ENCODE measurements at regions not wholly inside any gene's neighbourhood (a gene's known extent, or its start where the extent isn't known, plus 50 kb on each side); places are given as distances from the start of the nearest gene placed in this dataset.

- FAIRE-seq (no peak), DNase-seq (ENCODE audit: insufficient read length) (no peak)
- no peak for TF ChIP-seq POLR2A (IDR thresholded peaks at IDR 0.05; ENCODE audit: low read depth, low read length)
- TF ChIP-seq TAF1 (IDR thresholded peaks at IDR 0.05; ENCODE audit: borderline replicate concordance, low read depth, low read length): no peak
- no peak for TF ChIP-seq POLR2AphosphoS5 (IDR thresholded peaks at IDR 0.05; ENCODE audit: low read depth, low read length)
Observed at GRCh38 chr2:15034860-15035259, 402.3 kb downstream of the LRATD1 start.

- TF ChIP-seq POLR2AphosphoS5 (IDR thresholded peaks at IDR 0.05; ENCODE audit: low read depth, low read length) (no peak), POLR2A (IDR thresholded peaks at IDR 0.05; ENCODE audit: low read depth, low read length) (no peak), TAF1 (IDR thresholded peaks at IDR 0.05; ENCODE audit: borderline replicate concordance, low read depth, low read length) (no peak)
- FAIRE-seq (no peak), DNase-seq (ENCODE audit: insufficient read length) (no peak)
Observed at GRCh38 chr2:15038366-15039364, 406.1 kb downstream of the LRATD1 start.

GRCh38 chr2:15040429-15041084, 408.0 kb downstream of the LRATD1 start:
- no peak for DNase-seq (ENCODE audit: insufficient read length)

GRCh38 chr2:15041429-15041837, 408.9 kb downstream of the LRATD1 start:
- no peak for TF ChIP-seq TAF1 (IDR thresholded peaks at IDR 0.05; ENCODE audit: borderline replicate concordance, low read depth, low read length)
- TF ChIP-seq POLR2AphosphoS5 (IDR thresholded peaks at IDR 0.05; ENCODE audit: low read depth, low read length): no peak
- no peak for TF ChIP-seq POLR2A (IDR thresholded peaks at IDR 0.05; ENCODE audit: low read depth, low read length)
- DNase-seq (ENCODE audit: insufficient read length): no peak
- no peak for FAIRE-seq

More at GRCh38 chr2:15040429-15041084, 408.0 kb downstream of the LRATD1 start:
- TF ChIP-seq POLR2A (IDR thresholded peaks at IDR 0.05; ENCODE audit: low read depth, low read length) (no peak), TAF1 (IDR thresholded peaks at IDR 0.05; ENCODE audit: borderline replicate concordance, low read depth, low read length) (no peak), POLR2AphosphoS5 (IDR thresholded peaks at IDR 0.05; ENCODE audit: low read depth, low read length) (no peak)
- FAIRE-seq: no peak

- no peak for TF ChIP-seq POLR2A (IDR thresholded peaks at IDR 0.05; ENCODE audit: low read depth, low read length)
- DNase-seq (ENCODE audit: insufficient read length) (no peak), FAIRE-seq (no peak)
Observed at GRCh38 chr2:15042801-15043217, 410.3 kb downstream of the LRATD1 start.

- DNase-seq (ENCODE audit: insufficient read length) (no peak), FAIRE-seq (no peak)
- TF ChIP-seq POLR2A (IDR thresholded peaks at IDR 0.05; ENCODE audit: low read depth, low read length) (no peak), POLR2AphosphoS5 (IDR thresholded peaks at IDR 0.05; ENCODE audit: low read depth, low read length) (no peak), TAF1 (IDR thresholded peaks at IDR 0.05; ENCODE audit: borderline replicate concordance, low read depth, low read length) (no peak)
Observed at GRCh38 chr2:15043336-15044058, 411.0 kb downstream of the LRATD1 start.

- no peak for TF ChIP-seq POLR2A (IDR thresholded peaks at IDR 0.05; ENCODE audit: low read depth, low read length)
- TF ChIP-seq POLR2AphosphoS5 (IDR thresholded peaks at IDR 0.05; ENCODE audit: low read depth, low read length): no peak
- TF ChIP-seq TAF1 (IDR thresholded peaks at IDR 0.05; ENCODE audit: borderline replicate concordance, low read depth, low read length): no peak
- FAIRE-seq: no peak
- no peak for DNase-seq (ENCODE audit: insufficient read length)
Observed at GRCh38 chr2:15045054-15045453, 412.5 kb downstream of the LRATD1 start.

GRCh38 chr2:15047184-15047583, 414.7 kb downstream of the LRATD1 start:
- no peak for TF ChIP-seq POLR2A (IDR thresholded peaks at IDR 0.05; ENCODE audit: low read depth, low read length)
- no peak for TF ChIP-seq POLR2AphosphoS5 (IDR thresholded peaks at IDR 0.05; ENCODE audit: low read depth, low read length)
- TF ChIP-seq TAF1 (IDR thresholded peaks at IDR 0.05; ENCODE audit: borderline replicate concordance, low read depth, low read length): no peak
- FAIRE-seq: no peak
- no peak for DNase-seq (ENCODE audit: insufficient read length)

GRCh38 chr2:15048000-15048399, 415.5 kb downstream of the LRATD1 start:
- TF ChIP-seq TAF1 (IDR thresholded peaks at IDR 0.05; ENCODE audit: borderline replicate concordance, low read depth, low read length): no peak
- FAIRE-seq (no peak), DNase-seq (ENCODE audit: insufficient read length) (no peak)

- no peak for TF ChIP-seq POLR2A (IDR thresholded peaks at IDR 0.05; ENCODE audit: low read depth, low read length)
- TF ChIP-seq POLR2AphosphoS5 (IDR thresholded peaks at IDR 0.05; ENCODE audit: low read depth, low read length): no peak
- TF ChIP-seq TAF1 (IDR thresholded peaks at IDR 0.05; ENCODE audit: borderline replicate concordance, low read depth, low read length): no peak
- no peak for FAIRE-seq
- no peak for DNase-seq (ENCODE audit: insufficient read length)
Observed at GRCh38 chr2:15049096-15049993, 416.8 kb downstream of the LRATD1 start.

Data from GM12892 (cell line).